CD4-positive, alpha-beta T cell treated with Interleukin-12 subunit alpha and Interleukin-12 subunit beta, for 1 hour (primary cell): ENCODE measurements at regions not wholly inside any gene's neighbourhood (a gene's known extent, or its start where the extent isn't known, plus 50 kb on each side); places are given as distances from the start of the nearest gene placed in this dataset.

Experiments
- DNase-seq: peaks from one replicate; pipeline ENCODE4 v3.0.0-alpha.2; 2020

- DNase-seq, result no peak
Observed at GRCh38 chr5:133794771-133795415, 173.5 kb downstream of the C5orf15 start.

- no peak for DNase-seq
Observed at GRCh38 chr5:133793756-133794465, 174.5 kb downstream of the C5orf15 start.

DNA sequence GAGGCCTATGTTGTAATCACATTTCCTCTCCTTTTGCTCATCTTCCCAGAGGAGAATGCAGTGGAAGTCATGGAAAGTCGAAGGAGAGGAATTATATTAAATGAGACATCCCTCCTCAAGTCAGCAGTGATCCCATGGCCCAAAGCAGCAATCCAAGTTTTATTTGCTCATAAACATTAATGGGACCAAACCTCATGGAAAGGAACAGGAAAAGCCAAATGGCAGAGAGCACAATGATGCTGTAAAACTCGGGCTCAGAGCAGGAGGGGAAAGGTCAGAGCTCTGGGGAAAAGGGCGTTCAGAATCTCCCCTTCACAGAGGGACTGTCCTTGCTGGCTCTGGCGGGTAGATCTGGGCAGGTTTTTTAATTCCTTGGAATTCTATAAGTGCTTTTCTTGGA is 175.8 kb downstream of the C5orf15 start:
- no peak for DNase-seq

- DNase-seq, result no peak
Observed at GRCh38 chr5:133792024-133792423, 176.4 kb downstream of the C5orf15 start.

GRCh38 chr5:133790898-133791297 is 177.5 kb downstream of the C5orf15 start:
- no peak for DNase-seq

GRCh38 chr5:133789428-133789827 is 177.1 kb upstream of the FSTL4 start:
- DNase-seq, result no peak

DNA sequence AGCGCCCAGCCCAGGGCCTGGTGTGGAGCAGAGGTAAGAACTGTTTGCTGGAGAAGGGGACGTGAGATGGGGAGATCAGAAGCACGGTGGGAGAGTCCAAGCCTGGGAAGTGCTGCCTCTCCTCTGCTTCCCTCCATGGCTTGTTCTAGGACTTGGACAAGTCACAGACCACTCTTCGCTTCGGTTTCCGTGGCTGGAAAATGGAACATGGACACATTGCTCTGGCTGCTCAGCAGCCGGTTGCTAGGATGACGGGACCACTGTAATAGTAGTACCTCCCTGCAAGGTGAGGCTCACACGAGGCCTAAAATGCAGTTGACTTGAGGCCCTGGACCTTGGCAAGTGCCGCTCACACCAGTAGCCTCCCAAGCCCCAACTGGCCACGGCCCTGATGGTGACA is 175.8 kb upstream of the FSTL4 start:
- no peak for DNase-seq

DNA sequence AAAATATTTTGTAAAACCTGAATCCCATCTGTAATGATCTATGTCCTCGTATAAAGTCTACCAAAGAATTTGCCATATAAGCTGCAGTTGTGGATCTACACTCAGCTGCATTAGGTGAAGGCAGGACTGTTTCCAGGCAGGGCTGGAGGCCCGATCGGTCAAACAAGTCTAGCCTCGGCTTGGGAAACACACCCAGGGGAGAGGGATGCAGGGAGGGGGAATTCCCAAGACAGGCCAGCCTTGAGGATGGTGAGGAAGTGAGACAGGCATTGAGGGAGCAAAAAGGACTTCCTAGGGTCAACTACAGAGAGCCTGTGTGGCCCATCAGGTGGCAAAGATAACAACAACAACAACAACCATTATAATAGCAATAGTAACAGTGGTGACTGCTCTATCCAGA is 174.1 kb upstream of the FSTL4 start:
- no peak for DNase-seq

DNA sequence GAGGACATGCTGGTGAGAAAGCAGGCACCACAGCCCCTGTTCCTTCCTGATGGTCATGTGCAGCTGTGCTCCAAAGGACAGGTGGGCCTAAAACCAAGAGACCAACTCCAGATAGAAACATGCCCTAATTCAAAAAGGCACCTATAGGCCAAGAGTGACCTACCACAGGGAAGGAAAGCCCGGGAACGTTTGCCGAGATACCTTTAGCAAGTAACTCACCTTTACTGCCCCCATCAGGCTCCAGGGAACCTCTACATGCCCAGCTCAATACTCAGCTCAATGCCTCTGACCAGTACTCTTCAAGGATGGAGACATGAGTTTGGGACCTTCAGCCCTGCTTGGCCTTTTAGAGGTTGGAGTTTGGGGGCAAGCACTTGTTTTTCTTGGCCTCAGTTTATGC is 172.8 kb upstream of the FSTL4 start:
- no peak for DNase-seq

GRCh38 chr5:133783481-133783880 is 171.1 kb upstream of the FSTL4 start:
- no peak for DNase-seq

DNA sequence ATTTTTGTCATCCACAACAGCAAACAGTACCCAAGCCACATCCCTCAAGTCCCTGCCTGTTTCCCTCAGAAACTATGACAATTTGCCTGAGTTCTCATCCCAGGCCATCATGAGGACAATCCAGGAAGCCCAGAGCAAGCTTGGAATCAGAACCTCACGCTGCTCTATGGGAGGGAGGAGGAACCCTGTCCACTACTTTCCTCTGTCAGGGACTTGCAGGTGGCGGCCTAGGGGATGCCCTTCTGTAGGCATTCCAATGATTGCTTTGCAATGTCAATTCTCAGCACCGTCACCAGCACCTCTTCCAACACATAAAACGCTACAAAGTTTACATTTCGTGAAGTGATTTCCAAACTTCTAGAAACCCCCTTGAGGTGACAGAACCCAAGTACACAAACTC is 170.4 kb upstream of the FSTL4 start:
- no peak for DNase-seq

DNA sequence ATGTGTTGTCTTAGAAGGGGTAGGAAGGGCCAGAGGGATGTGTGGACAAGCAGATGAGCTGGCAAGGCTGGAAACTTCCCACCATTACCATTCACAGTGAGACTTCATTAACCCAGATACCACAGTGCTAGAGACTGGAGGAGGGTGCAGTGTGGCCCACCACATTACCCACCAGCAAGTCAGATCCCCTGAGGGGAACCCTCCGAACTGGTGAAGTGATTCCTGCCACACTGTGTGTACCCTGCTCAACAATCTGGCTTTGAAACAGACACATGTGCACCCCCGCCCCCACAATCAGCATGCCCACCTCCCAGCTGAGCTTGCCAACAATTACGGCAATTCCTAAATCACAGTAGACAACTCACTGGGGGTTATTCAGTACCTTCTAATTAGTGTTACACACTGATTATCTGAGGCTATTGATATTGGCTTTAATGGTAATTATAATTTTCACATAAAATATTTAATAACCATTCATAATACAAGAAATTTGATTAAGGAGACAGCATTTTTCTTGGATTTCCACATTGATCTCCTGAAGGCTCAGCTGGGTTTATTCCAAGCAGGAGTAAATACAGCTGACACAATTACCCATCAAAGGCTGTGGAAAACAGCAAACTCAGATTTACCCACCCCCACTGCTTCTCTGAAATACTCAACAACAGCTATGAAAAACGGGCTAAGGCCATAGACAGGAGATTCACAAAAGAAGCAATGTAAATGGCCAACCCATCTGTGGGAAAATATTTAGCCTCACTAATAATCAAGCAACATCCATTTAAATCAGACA is 169.3 kb upstream of the FSTL4 start:
- DNase-seq, result no peak

DNA sequence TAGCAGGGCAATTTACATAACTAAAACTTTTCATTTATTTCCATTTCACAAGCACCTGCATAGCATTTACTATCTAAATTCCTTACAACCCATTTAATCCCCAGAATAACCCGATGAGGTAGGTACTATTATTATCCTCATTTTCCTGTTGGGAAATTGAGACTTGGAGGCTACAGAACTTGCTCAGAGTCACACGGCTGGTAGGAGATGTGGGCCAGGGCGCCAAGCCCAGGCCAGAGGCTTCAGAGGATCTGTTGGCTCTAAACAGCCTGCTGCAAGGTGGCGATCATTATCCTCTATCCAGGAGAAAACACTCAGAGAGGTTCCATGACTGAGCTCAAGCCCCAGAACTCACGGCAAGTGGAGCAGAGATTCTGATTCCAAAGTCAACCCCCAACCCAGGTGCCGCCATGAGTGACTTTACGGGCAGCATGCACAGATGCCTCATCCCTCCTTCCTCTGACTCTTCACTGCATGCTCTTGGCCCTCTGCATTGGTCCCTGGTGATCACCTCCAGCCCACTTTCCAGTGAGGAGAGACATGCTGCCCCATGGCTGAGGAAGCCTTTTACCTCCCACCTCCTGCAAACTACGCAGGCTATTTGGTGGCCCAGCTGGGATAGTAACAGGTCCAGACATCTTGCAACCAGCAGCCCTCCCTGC is 168.4 kb upstream of the FSTL4 start:
- DNase-seq, result no peak

- DNase-seq, result no peak
Observed at GRCh38 chr5:133779828-133780475, 167.6 kb upstream of the FSTL4 start.

GRCh38 chr5:133778636-133779035 is 166.3 kb upstream of the FSTL4 start:
- DNase-seq, result no peak

DNA sequence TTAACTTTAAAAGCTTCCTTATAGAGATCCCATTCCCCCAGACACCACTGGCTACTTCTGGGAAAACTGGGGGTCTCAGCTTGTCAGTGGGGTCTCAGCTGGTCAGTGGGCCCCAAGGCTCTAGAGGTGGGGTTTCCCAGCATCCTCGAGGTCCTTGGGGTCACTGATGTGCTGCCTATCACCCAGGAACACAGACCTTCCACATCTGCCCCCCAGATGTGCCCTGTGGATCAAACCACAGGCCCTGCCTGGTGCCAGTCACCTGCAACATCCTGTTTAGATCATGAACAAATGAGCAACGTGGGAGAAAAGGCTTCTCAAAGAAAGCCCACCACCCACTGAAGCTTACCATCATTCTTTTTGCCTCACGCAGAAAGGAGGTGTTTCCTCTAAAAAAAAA is 165.6 kb upstream of the FSTL4 start:
- no peak for DNase-seq

DNA sequence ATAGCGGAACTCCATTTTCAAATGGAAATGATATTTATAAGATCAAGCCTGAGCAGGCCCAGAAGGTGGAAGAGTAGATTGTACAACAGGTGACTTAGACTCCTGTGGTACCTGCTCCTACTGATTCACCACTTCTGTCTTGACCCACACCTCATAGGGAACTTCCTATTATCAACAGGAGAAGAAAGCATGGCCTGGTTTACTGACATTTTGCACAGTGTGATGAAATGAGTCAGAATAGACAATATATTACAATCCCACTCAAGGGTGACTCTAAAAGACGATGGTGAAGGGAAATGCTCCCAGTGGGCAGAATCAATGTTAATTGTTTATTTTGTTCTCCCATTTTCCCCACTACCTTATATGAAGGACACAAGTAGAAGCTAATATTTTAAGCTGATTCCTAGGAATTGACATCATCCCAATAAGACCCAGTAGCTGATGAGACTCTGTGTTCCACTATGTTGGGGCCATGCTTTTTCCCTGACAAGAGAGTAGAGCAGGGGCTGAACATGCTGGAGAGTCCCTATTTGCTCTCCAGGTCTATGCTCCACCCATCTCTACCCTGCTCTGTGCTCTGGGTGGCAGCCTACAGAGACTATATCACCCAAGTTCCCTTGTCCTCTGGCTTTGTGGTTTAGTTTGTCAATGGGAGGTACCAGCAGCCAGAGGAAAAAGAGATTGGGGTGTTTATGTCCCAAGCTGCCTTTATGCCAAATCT is 163.4 kb upstream of the FSTL4 start:
- no peak for DNase-seq

- DNase-seq, result no peak
Observed at GRCh38 chr5:133773247-133774202, 161.2 kb upstream of the FSTL4 start.

DNA sequence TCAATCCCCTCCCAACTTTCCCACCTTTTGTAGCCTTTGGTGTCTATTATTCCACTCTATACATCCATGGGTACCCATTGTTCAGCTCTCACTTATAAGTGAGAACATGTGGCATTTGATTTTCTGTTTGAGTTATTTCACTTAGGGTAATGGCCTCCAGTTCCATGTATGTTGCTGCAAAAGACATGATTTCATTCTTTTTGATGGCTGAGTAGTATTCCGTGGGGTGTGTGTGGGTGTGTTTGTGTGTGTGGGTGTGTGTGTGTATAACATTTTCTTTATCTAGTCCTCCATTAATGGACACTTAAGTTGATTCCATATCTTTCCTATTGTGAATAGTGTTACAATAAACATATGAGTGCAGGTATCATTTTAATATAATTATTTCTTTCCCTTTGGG is 157.5 kb upstream of the FSTL4 start:
- DNase-seq, result no peak

- DNase-seq, result no peak
Observed at GRCh38 chr5:133763744-133764143, 151.4 kb upstream of the FSTL4 start.

- DNase-seq, result no peak
Observed at GRCh38 chr5:133761632-133762031, 149.3 kb upstream of the FSTL4 start.
